Rectal smooth muscle tissue (tissue), 1 donor: ENCODE measurements at regions not wholly inside any gene's neighbourhood (a gene's known extent, or its start where the extent isn't known, plus 50 kb on each side); places are given as distances from the start of the nearest gene placed in this dataset.
"Not testable (repeated sequence)": the region's sequence is repeated elsewhere in the genome, so short reads cannot be mapped to it uniquely, and the experiment has no call there.

Source experiments
- H3K27ac ChIP-seq: one replicate; pipeline ENCODE4 v1.7.0; 2013; ENCODE audit warnings: low read depth, low read length, inconsistent platforms
- H3K27me3 ChIP-seq: one replicate; pipeline ENCODE4 v1.7.0; 2013; ENCODE audit warnings: low read length; ENCODE audit not compliant: control insufficient read depth, insufficient read depth
- H3K36me3 ChIP-seq: one replicate; pipeline ENCODE4 v1.7.0; 2013; ENCODE audit warnings: low read length; ENCODE audit not compliant: control insufficient read depth, insufficient read depth
- H3K4me1 ChIP-seq: one replicate; pipeline ENCODE4 v1.7.0; 2013; ENCODE audit warnings: low read length; ENCODE audit not compliant: control insufficient read depth, insufficient read depth
- H3K4me3 ChIP-seq: one replicate; pipeline ENCODE4 v1.7.0; 2013; ENCODE audit warnings: low read length
- H3K9ac ChIP-seq: one replicate; pipeline ENCODE4 v1.7.0; 2013; ENCODE audit warnings: low read length

DNA sequence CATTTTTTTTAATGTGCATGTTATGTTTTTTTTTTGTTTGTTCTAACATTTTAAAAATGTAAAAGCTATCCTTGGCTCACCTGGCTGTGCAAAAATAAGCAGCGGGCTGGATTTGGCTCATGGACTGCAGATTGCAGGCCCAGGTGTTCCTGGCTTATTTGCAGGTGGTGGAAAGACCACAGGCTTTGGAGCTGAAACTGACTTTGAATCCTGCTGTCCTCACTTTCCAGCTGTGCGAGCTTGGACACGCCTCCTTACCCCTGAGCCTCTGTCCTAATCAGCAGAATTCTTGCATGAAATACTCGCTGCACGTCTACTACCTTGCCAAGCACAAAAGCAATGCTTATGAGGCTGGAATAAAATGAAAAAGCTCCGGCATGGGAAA, 188.7 kb upstream of the TPM1 start:
- Histone ChIP-seq H3K4me3 (no peak overlapping the region), H3K27ac (no peak overlapping the region), H3K9ac (no peak overlapping the region), H3K4me1 (peaks cover 3% of the 10 kb centered on the region), H3K27me3 (no peaks in the 10 kb centered on the region), H3K36me3 (no peaks in the 10 kb centered on the region)

DNA sequence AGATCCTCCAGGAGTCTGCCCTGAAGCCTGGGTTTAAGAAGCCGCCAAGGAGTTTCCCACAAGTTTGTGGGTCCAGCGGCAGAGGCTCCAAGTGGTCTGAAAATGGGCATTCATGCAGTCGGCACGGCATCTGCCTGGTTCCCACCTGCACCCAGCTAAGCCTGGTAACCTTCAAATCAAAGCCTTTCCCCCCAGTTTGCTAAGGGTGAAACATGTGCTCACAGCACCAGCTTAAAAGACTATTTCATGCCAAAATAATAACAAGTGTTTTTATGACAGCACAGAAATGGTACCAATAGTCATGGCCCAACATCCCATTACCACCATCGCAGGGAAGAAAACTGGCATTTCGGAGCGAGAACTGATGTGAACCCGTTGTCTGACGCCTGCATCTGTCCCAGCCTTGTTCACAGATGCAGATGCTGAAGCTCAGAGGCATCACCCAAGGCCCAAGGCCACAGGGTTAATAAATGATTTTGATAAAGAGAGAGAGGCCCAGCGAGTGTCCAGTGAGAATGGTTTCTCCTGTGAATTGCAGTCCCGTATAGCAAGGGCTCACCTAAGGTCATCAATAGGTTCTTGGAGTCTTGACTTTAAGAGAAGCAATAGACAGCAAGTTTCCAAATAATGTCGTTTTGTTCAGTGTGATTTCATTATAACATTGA, 188.0 kb upstream of the TPM1 start:
- Histone ChIP-seq H3K9ac (no peak overlapping the region), H3K27ac (no peak overlapping the region), H3K27me3 (no peaks in the 10 kb centered on the region), H3K4me3 (no peak overlapping the region), H3K36me3 (no peaks in the 10 kb centered on the region), H3K4me1 (peaks cover 3% of the 10 kb centered on the region)

DNA sequence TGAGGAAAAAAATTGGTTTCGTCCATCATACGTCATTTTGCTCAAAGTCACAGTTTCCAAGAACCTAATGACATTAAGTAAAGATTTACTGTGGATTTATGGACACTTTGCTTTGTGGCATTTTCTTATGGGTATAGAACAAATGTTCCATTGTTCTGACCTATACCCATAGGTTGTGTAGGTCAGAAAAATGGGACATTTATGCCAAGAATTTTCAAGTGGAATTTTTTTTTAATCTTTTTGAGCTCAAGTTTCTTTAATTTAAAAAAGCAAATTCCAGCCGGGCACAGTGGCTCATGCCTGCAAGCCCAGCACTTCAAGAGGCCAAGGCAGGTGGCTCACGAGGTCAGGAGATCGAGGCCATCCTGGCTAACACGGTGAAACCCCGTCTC, 187.5 kb upstream of the TPM1 start:
- Histone ChIP-seq H3K27ac (no peak overlapping the region), H3K27me3 (no peaks in the 10 kb centered on the region), H3K9ac (no peak overlapping the region), H3K36me3 (no peaks in the 10 kb centered on the region), H3K4me3 (no peak overlapping the region), H3K4me1 (peaks cover 3% of the 10 kb centered on the region)

DNA sequence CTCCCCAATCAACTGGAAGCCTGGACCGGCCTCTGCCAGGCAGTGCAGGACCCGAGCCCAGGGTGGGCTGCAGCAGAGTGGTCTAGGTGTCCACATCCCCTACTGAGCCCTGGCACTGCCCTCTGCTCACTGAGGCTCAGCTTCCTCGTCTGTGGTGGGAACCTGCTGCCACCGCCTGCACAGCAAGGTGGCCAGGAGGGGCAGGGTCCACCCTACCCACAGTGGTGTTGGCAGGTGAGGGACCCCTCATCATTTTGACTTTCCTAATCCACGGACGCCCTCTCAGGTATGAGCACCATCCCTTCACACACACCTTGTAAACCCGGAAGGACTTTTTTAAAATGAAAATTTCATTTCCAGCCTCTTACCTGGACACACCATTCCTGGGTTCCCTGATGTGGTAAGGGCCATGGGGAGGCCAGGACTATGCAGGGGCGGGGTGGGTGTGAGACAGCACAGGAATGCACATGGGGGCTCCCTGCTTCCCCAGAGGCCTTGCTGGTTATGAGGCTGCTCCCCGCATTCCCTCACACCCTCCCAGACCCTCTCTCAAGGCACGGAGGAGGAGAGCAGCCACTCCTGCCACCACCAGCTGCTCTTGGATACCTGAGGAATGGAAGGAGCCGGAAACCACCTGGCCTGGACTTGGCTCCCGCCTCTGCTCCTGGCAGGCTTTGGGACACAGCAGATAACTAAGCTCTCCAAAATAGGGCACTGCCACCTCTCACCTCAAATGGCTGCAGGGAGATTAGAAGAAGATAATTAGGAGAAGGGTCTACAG, 185.9 kb upstream of the TPM1 start:
- Histone ChIP-seq H3K4me3 (no peak overlapping the region), H3K36me3 (no peaks in the 10 kb centered on the region), H3K4me1 (no peaks in the 10 kb centered on the region), H3K27me3 (no peaks in the 10 kb centered on the region), H3K9ac (no peak overlapping the region), H3K27ac (no peak overlapping the region)

DNA sequence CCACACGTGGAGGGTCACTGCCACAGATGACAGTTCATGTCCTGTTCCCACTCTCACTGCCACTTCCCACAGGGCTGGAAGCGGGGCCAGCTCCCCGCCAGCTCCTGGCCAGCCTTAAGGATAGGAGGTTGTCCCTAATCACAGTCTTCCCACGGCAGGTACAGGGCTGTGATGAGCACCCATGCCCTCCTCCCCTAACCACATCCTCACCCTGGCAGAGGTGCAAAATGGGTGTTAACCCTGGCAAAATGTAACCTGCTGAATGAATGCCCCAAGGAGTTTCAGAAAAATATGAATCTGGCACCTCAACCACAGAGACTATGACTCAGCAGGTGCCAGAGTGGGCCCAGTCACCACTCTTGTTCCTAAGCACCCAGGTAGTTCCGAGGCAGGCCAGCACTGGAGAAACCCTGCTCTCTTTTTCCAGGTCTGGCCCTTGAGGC, 185.1 kb upstream of the TPM1 start:
- no peaks in the 10 kb centered on the region for H3K36me3 ChIP-seq
- H3K9ac ChIP-seq = no peak overlapping the region
- H3K4me1 ChIP-seq = no peaks in the 10 kb centered on the region
- H3K27me3 ChIP-seq = no peaks in the 10 kb centered on the region
- H3K27ac ChIP-seq = no peak overlapping the region
- H3K4me3 ChIP-seq = no peak overlapping the region

DNA sequence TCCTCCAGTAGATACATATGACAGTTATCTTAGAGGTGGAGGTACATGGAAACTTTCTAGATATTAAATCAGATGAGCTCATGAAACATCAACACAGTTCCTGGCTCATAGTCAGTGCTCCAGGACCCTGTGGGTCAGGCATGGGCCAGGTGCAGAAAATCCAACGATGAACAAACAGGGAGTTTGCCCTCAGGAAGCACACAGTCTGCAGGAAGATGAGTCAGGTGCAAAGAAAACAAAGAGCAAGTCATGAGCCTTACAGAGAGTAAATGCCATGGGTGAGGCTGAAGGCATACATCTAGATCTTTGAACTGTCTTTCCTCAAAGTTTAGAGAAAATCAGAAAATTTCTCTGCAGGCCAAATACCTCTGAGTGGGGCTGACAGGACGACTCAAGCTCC, 184.2 kb upstream of the TPM1 start:
- no peaks in the 10 kb centered on the region for H3K4me1 ChIP-seq
- no peak overlapping the region for H3K9ac ChIP-seq
- H3K36me3 ChIP-seq = no peaks in the 10 kb centered on the region
- H3K27me3 ChIP-seq = no peaks in the 10 kb centered on the region
- no peak overlapping the region for H3K4me3 ChIP-seq
- peak overlapping the region; percentile 0 for H3K27ac ChIP-seq

DNA sequence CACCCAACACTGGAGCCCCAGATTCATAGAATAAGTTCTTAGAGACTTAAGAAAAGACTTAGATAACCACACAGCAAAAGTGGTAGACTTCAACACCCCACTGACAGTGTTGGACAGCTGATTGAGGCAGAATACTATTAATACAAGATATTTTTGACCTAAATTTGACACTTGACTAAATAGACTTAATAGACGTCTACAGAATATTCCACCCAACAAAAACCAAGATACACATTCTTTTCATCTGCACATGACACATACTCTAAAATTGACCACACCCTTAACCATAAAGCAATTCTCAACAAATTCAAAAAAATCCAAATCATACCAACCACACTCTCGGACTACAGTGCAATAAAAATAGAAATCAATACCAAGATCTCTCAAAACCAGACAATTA, 179.8 kb upstream of the TPM1 start:
- no peaks in the 10 kb centered on the region for H3K27me3 ChIP-seq
- H3K9ac ChIP-seq = no peak overlapping the region
- H3K4me3 ChIP-seq = no peak overlapping the region
- H3K27ac ChIP-seq = no peak overlapping the region
- H3K36me3 ChIP-seq = no peaks in the 10 kb centered on the region
- no peaks in the 10 kb centered on the region for H3K4me1 ChIP-seq

DNA sequence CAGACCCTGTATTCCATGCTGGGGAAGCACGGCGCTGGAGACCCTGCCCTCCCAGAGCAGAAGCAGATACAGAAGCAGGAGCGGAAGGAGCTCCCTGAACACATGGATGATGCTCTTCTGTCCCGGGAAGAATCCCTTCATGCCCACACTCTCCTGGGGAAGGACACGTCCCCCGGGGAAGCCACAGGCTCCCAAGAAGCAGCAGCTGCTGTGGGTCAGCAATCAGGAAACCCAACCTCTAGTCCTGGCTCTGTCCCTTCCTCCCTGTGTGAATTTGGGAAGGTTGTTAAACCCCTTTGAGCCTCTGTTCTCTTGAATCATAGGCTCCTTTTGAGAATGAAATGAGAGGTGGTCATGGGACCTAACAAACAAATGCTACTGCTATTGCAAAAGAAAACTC, 176.2 kb upstream of the TPM1 start:
- peaks cover 11% of the 10 kb centered on the region for H3K4me1 ChIP-seq
- H3K36me3 ChIP-seq = no peaks in the 10 kb centered on the region
- H3K4me3 ChIP-seq = no peak overlapping the region
- peak overlapping the region; percentile 73 for H3K27ac ChIP-seq
- no peak overlapping the region for H3K9ac ChIP-seq
- H3K27me3 ChIP-seq = no peaks in the 10 kb centered on the region

DNA sequence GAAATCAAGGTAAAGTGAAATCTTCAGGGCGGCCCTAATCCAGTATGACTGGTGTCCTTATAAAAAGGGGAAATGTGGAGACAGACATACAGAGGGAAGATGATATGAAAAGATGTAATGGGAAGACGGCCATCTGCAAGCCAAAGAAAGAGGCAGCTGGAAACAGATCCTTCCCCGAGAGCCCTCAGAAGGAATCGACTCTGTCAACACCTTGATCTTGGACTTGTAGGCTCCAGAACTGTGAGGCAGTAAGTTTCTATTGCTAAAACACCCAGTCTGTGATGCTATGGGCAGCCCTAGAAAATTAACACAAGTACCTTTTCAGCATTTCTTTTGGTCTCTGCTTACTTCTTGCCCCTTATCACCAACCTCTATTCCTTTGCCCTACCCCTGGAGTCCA, 174.7 kb upstream of the TPM1 start:
- H3K4me3 ChIP-seq = no peak overlapping the region
- H3K4me1 ChIP-seq = peaks cover 11% of the 10 kb centered on the region
- H3K27me3 ChIP-seq = no peaks in the 10 kb centered on the region
- no peaks in the 10 kb centered on the region for H3K36me3 ChIP-seq
- H3K9ac ChIP-seq = no peak overlapping the region
- peak overlapping the region; percentile 95 for H3K27ac ChIP-seq

DNA sequence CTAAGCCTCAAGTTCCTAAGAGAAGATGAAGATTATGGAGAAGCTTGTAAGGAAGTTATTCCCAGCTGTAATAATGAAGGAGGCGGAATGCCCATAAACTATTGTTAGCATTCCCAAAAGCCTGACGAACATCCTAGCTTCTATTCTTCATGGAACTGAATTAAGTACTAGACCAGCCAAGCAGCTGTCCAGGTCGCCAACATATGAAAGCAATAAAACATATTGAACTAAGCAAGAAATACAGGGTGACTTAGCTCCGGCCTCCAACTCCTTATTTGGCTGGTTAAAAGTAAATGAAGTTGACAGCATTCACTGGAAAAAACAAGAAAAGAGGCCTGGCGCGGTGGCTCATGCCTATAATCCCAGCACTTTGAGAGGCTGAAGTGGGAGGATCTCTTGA, 174.0 kb upstream of the TPM1 start:
- peaks cover 14% of the 10 kb centered on the region for H3K4me1 ChIP-seq
- H3K27me3 ChIP-seq = no peaks in the 10 kb centered on the region
- H3K4me3 ChIP-seq = peak overlapping the region; percentile 34
- H3K9ac ChIP-seq = no peak overlapping the region
- H3K27ac ChIP-seq = peak overlapping the region; percentile 95
- H3K36me3 ChIP-seq = no peaks in the 10 kb centered on the region

DNA sequence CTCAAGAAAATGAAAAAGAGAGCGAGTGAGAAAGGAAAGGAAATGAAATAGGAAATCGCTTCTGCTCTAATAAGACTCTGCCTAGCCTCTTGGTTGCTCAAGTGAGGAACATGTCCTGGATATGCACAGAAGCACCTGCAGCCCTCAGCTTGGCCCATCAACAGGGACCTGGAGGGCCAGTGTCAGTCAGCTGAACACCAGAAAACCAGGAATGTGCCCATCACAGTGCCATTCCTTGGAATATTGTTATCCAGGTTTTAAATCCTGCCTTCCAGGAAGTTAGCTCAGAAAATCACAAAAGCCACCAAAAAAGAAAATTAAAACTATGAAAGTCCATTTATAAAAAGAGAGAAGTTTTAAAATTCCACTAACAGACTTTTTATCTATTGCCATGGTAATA, 173.4 kb upstream of the TPM1 start:
- H3K4me1 ChIP-seq = peaks cover 17% of the 10 kb centered on the region
- H3K4me3 ChIP-seq = peak overlapping the region; percentile 34
- H3K27me3 ChIP-seq = no peaks in the 10 kb centered on the region
- no peaks in the 10 kb centered on the region for H3K36me3 ChIP-seq
- peak overlapping the region; percentile 95 for H3K27ac ChIP-seq
- H3K9ac ChIP-seq = no peak overlapping the region

DNA sequence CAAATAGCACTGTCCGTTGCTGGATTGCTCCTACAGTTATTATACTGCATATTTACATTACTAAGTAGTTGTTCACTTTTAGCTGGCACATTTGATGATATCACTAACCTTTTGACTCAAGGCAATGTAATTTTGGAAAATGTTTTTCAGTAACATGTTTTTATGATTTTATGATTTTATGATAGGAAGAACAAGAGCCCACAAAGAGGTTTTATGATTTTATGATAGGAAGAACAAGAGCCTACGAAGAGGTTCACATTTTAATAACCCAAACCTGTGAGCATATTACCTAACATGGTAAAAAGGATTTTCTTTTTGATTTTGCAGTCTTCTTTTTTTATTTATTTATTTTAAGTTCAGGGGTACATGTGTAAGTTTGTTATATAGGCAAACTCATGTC, 172.3 kb upstream of the TPM1 start:
- Histone ChIP-seq H3K36me3 (no peaks in the 10 kb centered on the region), H3K27ac (no peak overlapping the region), H3K27me3 (no peaks in the 10 kb centered on the region), H3K4me1 (peaks cover 27% of the 10 kb centered on the region), H3K4me3 (no peak overlapping the region), H3K9ac (no peak overlapping the region)

DNA sequence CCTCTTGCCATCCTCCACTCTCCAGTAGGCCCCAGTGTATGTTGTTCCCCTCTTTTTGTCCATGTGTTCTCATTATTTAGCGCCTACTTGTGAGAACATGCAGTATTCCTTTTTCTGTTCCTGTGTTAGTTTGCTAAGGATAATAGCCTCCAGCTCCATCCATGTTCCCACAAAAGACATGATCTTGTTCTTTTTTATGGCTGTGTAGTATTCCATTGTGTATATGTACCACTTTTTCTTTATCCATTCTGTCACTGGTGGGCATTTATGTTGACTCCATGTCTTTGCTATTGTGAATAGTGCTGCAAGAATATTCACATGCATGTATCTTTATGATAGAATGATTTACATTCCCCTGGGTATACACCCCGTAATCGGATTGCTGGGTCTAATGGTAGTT, 171.8 kb upstream of the TPM1 start:
- not testable (repeated sequence) for H3K9ac ChIP-seq, H3K36me3 ChIP-seq, H3K27me3 ChIP-seq, H3K4me3 ChIP-seq
- Histone ChIP-seq H3K4me1 (peaks cover 32% of the 10 kb centered on the region), H3K27ac (peak overlapping the region; percentile 37)
